ENCODE measurements at regions not wholly inside any gene's neighbourhood (a gene's known extent, or its start where the extent isn't known, plus 50 kb on each side); places are given as distances from the start of the nearest gene placed in this dataset.
"Not testable (repeated sequence)": the region's sequence is repeated elsewhere in the genome, so short reads cannot be mapped to it uniquely, and the experiment has no call there.

- no peak overlapping the region for H3K4me3 ChIP-seq (ENCODE audit: low read depth, low read length)
- TF ChIP-seq CTCF (IDR thresholded peaks at IDR 0.05; ENCODE audit: borderline replicate concordance, insufficient read depth, low read depth, low read length): no peak
Observed at GRCh38 chr4:126182336-126182735, 867.6 kb downstream of the FAT4 start.

GRCh38 chr4:126182786-126183185 lies 868.0 kb downstream of the FAT4 start:
- no peak for TF ChIP-seq CTCF (IDR thresholded peaks at IDR 0.05; ENCODE audit: borderline replicate concordance, insufficient read depth, low read depth, low read length)
- H3K4me3 ChIP-seq (ENCODE audit: low read depth, low read length): no peak overlapping the region

GRCh38 chr4:126183206-126183605 lies 868.5 kb downstream of the FAT4 start:
- no peak for TF ChIP-seq CTCF (IDR thresholded peaks at IDR 0.05; ENCODE audit: borderline replicate concordance, insufficient read depth, low read depth, low read length)
- no peak overlapping the region for H3K4me3 ChIP-seq (ENCODE audit: low read depth, low read length)

GRCh38 chr4:126191536-126191935 lies 876.8 kb downstream of the FAT4 start:
- no peak for TF ChIP-seq CTCF (IDR thresholded peaks at IDR 0.05; ENCODE audit: borderline replicate concordance, insufficient read depth, low read depth, low read length)
- no peak overlapping the region for H3K4me3 ChIP-seq (ENCODE audit: low read depth, low read length)

GRCh38 chr4:126192506-126192905 lies 877.8 kb downstream of the FAT4 start:
- no peak for TF ChIP-seq CTCF (IDR thresholded peaks at IDR 0.05; ENCODE audit: borderline replicate concordance, insufficient read depth, low read depth, low read length)
- no peak overlapping the region for H3K4me3 ChIP-seq (ENCODE audit: low read depth, low read length)

- H3K4me3 ChIP-seq (ENCODE audit: low read depth, low read length): not testable (repeated sequence)
Observed at GRCh38 chr4:126201251-126202138, 886.7 kb downstream of the FAT4 start.

GRCh38 chr4:126202226-126202625 lies 887.5 kb downstream of the FAT4 start:
- no peak for TF ChIP-seq CTCF (IDR thresholded peaks at IDR 0.05; ENCODE audit: borderline replicate concordance, insufficient read depth, low read depth, low read length)
- H3K4me3 ChIP-seq (ENCODE audit: low read depth, low read length): no peak overlapping the region

Measured in GM12875 (cell line).